ENCODE measurements at regions not wholly inside any gene's neighbourhood (a gene's known extent, or its start where the extent isn't known, plus 50 kb on each side); places are given as distances from the start of the nearest gene placed in this dataset.

DNA sequence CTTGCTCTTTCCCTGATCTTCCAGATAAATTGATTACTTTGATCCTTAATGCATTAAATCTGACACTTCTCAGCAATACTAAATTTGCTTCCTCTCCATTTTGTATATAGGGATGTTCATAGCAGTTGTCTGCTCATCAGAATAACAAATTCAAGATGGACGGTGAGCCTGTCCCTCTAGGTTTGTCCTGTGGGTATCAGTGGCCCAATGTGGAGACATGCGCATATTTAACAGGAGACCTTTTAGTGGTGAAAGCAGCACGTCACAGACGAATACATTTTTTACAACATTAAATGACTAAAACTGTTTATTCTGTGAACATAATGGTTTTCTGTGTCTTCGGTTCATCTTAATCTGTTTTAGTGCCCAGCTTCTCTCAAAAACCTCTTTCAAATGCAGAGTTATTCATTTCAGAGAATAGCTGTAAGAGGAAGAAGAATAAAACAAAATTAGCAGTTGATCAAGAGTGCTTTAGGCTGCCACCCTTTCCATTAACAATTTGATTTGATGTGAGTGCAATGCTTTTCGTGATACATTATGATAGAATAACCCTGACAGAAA, 1970.4 kb upstream of the WWC1 start:
- DNase-seq (ENCODE audit: low spot score), result no peak

DNA sequence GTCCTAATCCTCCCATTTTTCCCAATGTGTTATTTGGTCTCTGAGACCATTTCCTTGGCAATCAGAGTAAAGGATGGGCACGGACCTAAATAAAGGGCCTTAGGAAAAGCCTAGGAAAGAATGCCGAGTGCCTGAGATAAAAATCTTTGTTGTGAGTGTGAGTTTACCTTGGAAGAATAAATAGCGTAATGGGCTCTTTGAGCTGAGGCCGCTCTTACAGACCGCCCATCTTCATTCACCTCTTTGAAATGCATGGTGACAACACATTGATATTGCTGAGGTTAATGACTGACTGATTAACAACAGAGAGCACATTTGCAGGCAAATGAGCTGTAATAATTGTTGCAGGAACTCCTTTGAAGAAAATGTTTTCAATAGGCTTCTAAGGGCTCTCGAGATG, 1967.1 kb upstream of the WWC1 start:
- DNase-seq (ENCODE audit: low spot score), result no peak

DNA sequence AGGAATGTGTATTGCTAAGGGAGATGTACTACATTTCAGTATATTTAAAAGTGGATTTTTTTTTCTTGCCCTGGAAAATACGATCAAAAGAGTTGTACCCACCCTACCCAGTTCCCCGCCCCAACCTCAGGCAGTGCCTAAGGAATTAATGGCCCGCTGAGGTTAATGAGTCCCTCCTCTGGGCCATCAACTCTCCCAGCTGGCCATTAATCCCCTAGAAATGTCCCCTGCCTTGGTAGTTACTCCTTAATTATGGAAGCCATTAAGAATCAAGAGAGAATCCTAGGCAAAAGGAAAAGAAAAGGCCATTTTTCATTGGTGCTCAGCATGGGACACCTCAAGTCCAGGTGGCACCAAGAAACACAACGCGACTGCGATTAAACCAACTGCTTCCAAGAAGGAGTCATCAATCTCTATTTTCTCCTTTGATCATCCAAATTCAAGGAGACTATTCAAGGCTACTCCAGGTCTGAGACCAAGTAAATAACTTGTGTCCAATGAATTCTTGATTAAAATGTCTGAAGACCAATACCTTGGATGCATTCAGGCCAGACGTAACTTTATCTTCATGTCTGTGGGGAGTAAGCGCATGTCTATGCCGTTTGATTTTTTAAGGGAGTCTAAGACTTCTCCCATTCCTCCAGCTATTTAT, 1962.2 kb upstream of the WWC1 start:
- DNase-seq (ENCODE audit: low spot score), result no peak

DNA sequence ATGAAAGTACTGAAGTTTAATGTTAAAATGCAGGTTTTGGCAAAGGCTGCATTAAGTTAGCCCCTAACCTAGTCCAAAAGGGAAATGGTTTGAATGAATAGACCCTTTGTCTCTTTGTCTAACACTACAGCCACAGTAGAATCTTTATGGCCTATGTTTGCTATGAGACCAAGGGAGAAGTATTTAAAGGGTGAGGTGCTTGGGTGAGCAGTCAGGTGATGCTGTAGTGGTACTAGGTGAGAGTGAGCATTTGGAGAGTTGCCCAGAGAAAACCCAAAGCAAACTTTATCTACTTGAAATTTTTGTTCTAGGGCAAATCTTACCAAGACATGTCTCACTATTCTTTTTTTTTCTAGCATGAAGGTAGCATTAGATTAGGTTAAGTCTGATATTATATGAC, 1961.4 kb upstream of the WWC1 start:
- no peak for DNase-seq (ENCODE audit: low spot score)

GRCh38 chr5:166331521-166331920, 1959.9 kb upstream of the WWC1 start:
- DNase-seq (ENCODE audit: low spot score), result no peak

DNA sequence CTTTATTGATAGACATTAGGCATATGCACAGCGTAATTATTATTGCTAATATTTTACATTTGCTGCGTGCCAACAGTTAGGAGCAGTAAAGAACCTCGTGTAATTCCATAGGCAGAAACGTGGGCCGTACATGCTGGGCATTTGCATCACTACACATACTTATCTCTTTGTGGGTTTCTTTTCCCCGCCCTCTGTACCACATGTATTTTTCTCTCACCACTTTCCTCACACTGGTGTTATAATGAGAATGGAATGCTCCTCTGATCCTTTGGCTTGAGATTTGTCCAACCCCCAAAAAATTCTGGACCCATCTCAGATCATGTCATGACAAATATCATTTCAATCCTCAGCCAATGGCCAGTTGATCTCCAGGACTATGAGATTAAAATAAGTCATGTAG, 1952.6 kb upstream of the WWC1 start:
- no peak for DNase-seq (ENCODE audit: low spot score)

DNA sequence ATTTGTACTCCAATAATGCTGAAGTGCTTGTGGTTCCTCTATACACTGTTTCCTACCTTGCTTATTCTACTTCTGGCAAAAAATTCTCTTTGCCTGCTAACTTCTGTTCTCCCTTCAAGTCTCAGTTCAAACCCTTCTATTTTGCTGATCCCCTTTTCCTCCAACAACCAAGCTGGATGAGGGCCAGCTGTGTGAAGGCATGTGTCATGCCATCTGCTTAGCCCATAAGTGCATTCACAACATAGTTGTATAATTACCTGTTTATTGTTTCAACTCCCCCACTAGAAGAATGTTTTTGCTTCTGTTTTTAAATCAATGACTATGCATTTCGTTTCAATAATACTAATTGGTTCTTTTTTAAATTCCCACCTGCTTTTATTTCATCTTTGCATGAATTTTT, 1951.4 kb upstream of the WWC1 start:
- DNase-seq (ENCODE audit: low spot score), result no peak

DNA sequence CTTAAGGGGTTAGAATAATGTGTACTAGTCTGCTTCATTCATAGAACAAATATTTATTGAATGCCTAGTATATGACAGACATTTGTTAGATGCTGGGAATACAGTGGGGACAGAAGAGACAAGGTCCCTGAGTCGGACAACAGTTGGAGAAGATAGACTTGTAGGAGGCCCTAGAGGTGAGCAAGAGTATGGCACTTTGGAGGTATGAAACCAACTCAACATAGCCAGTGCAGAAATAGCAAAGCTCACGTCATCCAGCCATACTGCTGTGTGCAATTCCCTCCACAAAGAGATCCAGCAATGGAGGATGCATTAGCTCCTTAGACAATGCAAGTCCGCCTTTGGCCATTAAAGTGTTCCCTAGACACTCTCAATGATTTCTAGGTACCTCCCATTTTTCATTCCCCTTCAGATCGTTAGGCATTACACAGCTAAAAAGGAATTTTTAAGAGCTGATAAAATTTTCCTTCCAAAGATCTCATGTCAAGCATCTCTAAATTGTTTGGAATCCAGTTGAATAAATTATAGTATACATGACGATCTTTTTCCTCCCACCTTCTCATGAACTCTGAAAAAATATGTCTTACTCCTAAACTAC, 1949.6 kb upstream of the WWC1 start:
- peak; percentile 46 for DNase-seq (ENCODE audit: low spot score)

- no peak for DNase-seq (ENCODE audit: low spot score)
Observed at GRCh38 chr5:166342402-166342801, 1949.0 kb upstream of the WWC1 start.

GRCh38 chr5:166346726-166347374, 1944.6 kb upstream of the WWC1 start:
- no peak for DNase-seq (ENCODE audit: low spot score)

DNA sequence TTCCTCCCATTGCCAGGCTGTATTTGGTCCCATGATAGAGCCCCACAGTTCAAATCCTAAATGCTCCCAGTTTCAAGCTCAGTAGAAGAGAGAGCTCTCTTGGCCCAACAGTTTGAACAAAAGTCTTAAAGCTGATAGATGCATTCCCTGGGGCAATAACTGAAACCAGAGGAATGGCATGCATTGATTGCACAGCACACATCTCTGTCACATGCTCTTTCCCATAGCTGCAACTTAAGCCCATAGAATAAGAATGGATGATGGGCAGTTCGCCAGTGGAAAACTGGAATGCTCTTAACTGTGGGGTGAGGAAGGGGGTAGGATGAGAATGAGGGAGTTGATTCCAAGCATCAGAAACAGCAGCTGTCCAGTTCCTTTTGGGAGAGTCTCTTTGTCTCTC, 1942.4 kb upstream of the WWC1 start:
- DNase-seq (ENCODE audit: low spot score), result no peak

- no peak for DNase-seq (ENCODE audit: low spot score)
Observed at GRCh38 chr5:166353580-166353979, 1937.9 kb upstream of the WWC1 start.

- no peak for DNase-seq (ENCODE audit: low spot score)
Observed at GRCh38 chr5:166354332-166354731, 1937.1 kb upstream of the WWC1 start.

DNA sequence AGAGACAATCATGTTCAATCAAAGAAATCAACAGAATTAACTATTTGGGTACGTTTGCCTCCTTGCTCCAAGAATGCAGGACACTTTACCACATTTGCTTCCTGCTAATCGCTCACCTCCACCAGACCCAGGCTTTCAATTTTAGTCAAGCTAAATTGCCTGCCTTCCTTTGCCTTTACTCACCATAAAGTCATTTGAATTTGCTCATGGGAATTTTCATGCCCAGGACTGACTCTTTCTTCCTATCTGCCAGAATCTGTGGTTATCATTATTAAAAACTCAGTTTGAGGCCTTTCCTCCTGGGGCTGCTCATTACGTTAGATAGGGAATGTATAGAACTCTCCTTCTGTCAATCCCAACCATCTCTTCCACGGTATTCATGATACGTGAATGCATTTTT, 1935.3 kb upstream of the WWC1 start:
- DNase-seq (ENCODE audit: low spot score), result no peak

- DNase-seq (ENCODE audit: low spot score), result no peak
Observed at GRCh38 chr5:166358127-166358830, 1933.2 kb upstream of the WWC1 start.

GRCh38 chr5:166363087-166363760, 1928.2 kb upstream of the WWC1 start:
- no peak for DNase-seq (ENCODE audit: low spot score)

- DNase-seq (ENCODE audit: low spot score), result no peak
Observed at GRCh38 chr5:166365164-166365563, 1926.3 kb upstream of the WWC1 start.

- no peak for DNase-seq (ENCODE audit: low spot score)
Observed at GRCh38 chr5:166367391-166367790, 1924.1 kb upstream of the WWC1 start.

- DNase-seq (ENCODE audit: low spot score), result no peak
Observed at GRCh38 chr5:166369346-166369745, 1922.1 kb upstream of the WWC1 start.

- DNase-seq (ENCODE audit: low spot score), result no peak
Observed at GRCh38 chr5:166369807-166370206, 1921.6 kb upstream of the WWC1 start.

DNA sequence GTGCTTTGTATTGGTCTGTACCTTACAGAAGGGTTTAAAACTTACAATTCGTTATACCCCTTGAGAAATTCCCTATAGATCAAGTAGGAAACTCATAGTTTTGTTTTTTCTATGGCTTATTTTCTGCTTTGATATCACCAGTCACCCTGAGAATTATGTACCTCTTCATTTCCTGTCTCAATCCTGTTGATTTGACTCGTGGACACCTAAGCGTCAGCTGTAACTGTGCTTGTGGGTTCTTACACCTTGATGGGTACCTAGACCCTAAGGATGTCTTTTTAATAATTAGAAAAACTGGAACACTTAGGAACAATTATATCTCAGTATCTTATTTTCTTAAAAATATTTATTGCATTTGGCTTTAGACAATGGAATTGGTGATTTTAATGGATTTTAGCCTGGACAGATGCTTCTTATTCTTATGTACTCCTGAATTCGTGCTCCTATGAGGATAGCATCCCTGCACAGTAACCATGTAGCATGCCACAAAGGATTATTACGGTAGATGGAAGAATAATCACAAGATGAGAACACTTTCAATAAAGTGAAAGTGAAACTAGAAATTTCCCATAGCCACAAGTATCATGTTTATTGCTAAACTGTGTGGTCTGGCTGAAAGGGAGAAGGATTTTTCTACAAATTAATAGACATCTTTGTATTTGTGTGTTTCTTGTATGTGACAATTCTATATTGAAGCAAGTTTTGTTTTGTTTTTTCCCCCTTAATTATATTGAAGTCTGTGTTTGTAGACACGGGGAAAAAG, 1920.3 kb upstream of the WWC1 start:
- peak; percentile 8 for DNase-seq (ENCODE audit: low spot score)

Measured in NAMALWA (cell line).